ENCODE measurements at regions not wholly inside any gene's neighbourhood (a gene's known extent, or its start where the extent isn't known, plus 50 kb on each side); places are given as distances from the start of the nearest gene placed in this dataset.
"Not testable (repeated sequence)": the region's sequence is repeated elsewhere in the genome, so short reads cannot be mapped to it uniquely, and the experiment has no call there.

DNA sequence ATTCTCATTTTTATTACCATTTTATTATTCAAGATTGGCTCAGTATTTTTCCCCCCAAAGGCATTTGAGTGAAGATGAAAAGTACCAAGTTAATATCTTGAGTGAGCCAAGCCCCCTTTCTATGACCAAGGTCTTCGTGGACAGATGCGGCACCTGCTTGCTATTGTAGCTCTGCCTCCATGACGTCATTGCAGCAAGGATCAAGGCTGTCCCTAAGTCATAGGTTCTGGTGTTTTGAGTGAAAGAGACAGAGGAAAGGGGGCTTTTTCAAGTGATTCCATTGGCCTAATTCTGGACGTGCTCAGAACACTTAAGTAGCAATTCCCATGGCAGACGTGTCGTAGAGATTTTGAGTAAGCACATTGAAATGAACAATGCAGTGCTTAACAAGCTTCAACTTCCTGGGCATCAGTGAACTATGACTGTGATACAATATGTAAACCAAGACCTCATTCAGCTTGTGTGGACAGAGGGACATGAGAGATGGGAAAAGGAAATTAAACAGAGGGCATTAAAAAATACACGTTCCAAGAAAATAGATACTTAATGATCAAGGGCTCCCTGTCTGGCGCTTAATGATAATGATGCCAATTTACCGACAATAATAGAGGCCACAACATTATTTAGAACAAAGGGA is 248.7 kb upstream of the NPVF start:
- no peak overlapping the region for H3K4me2 ChIP-seq (ENCODE audit: low read length)
- no peaks in the 10 kb centered on the region for H4K20me1 ChIP-seq (ENCODE audit: insufficient read depth)
- H3F3A ChIP-seq (ENCODE audit: insufficient read depth, low read length, poor library complexity, severe bottlenecking): no peaks in the 10 kb centered on the region
- H3K9ac ChIP-seq (ENCODE audit: low read length): no peak overlapping the region
- no peak overlapping the region for H3K27ac ChIP-seq (ENCODE audit: low read length)
- H3K27me3 ChIP-seq (ENCODE audit: insufficient read depth, low read depth, low read length): no peaks in the 10 kb centered on the region
- H3K4me3 ChIP-seq (ENCODE audit: low read length): no peak overlapping the region
- H2AFZ ChIP-seq (ENCODE audit: low read depth, low read length): no peak overlapping the region
- no peaks in the 10 kb centered on the region for H3K9me3 ChIP-seq (ENCODE audit: low read length)
- no peaks in the 10 kb centered on the region for H3K36me3 ChIP-seq (ENCODE audit: insufficient read depth, low read length)
- no peaks in the 10 kb centered on the region for H3K79me2 ChIP-seq (replicated peaks; ENCODE audit: insufficient read depth, low read length)
- H3K9me2 ChIP-seq (ENCODE audit: insufficient read depth, low read length): no peaks in the 10 kb centered on the region
- TF ChIP-seq EZH2 (IDR thresholded peaks at IDR 0.05; ENCODE audit: borderline replicate concordance, insufficient read depth, low read length, poor library complexity, severe bottlenecking): no peak
- TF ChIP-seq SMC3 (conservative IDR thresholded peaks at IDR 0.05; ENCODE audit: poor library complexity): no peak
- TF ChIP-seq POLR2AphosphoS5 (IDR thresholded peaks at IDR 0.05): no peak
- TF ChIP-seq RAD21 (conservative IDR thresholded peaks at IDR 0.05): no peak
- TF ChIP-seq MXI1 (conservative IDR thresholded peaks at IDR 0.05; ENCODE audit: poor library complexity, severe bottlenecking): no peak
- TF ChIP-seq, protein P1, sequence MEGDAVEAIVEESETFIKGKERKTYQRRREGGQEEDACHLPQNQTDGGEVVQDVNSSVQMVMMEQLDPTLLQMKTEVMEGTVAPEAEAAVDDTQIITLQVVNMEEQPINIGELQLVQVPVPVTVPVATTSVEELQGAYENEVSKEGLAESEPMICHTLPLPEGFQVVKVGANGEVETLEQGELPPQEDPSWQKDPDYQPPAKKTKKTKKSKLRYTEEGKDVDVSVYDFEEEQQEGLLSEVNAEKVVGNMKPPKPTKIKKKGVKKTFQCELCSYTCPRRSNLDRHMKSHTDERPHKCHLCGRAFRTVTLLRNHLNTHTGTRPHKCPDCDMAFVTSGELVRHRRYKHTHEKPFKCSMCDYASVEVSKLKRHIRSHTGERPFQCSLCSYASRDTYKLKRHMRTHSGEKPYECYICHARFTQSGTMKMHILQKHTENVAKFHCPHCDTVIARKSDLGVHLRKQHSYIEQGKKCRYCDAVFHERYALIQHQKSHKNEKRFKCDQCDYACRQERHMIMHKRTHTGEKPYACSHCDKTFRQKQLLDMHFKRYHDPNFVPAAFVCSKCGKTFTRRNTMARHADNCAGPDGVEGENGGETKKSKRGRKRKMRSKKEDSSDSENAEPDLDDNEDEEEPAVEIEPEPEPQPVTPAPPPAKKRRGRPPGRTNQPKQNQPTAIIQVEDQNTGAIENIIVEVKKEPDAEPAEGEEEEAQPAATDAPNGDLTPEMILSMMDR (IDR thresholded peaks at IDR 0.05; ENCODE audit: poor library complexity, severe bottlenecking): no peak
- TF ChIP-seq EP300 (conservative IDR thresholded peaks at IDR 0.05; ENCODE audit: poor library complexity, severe bottlenecking): no peak
- no peak for TF ChIP-seq TAF1 (IDR thresholded peaks at IDR 0.05; ENCODE audit: low read depth)
- TF ChIP-seq, protein P2, sequence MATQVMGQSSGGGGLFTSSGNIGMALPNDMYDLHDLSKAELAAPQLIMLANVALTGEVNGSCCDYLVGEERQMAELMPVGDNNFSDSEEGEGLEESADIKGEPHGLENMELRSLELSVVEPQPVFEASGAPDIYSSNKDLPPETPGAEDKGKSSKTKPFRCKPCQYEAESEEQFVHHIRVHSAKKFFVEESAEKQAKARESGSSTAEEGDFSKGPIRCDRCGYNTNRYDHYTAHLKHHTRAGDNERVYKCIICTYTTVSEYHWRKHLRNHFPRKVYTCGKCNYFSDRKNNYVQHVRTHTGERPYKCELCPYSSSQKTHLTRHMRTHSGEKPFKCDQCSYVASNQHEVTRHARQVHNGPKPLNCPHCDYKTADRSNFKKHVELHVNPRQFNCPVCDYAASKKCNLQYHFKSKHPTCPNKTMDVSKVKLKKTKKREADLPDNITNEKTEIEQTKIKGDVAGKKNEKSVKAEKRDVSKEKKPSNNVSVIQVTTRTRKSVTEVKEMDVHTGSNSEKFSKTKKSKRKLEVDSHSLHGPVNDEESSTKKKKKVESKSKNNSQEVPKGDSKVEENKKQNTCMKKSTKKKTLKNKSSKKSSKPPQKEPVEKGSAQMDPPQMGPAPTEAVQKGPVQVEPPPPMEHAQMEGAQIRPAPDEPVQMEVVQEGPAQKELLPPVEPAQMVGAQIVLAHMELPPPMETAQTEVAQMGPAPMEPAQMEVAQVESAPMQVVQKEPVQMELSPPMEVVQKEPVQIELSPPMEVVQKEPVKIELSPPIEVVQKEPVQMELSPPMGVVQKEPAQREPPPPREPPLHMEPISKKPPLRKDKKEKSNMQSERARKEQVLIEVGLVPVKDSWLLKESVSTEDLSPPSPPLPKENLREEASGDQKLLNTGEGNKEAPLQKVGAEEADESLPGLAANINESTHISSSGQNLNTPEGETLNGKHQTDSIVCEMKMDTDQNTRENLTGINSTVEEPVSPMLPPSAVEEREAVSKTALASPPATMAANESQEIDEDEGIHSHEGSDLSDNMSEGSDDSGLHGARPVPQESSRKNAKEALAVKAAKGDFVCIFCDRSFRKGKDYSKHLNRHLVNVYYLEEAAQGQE (IDR thresholded peaks at IDR 0.05; ENCODE audit: borderline replicate concordance): no peak

DNA sequence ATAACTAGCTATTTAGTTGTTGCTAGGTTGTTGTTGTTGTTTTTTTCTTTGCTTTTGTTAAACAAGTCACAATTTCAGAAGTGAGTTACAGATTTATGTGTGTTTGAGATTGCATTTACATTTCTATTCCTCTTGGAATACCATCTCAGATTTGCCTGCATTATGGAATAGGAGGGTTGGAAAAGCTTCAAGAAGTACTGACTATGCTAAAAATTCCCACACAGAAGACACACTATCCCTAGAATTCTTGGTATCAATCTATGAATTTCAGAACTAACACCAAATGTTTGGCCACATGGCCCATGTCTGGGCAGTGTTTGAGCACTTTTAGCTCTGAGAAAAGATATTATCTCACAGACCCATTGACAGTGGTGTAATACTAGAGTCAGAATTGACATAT is 249.9 kb upstream of the NPVF start:
- not testable (repeated sequence) for H3K79me2 ChIP-seq (replicated peaks; ENCODE audit: insufficient read depth, low read length); H3K4me3 ChIP-seq (ENCODE audit: low read length); H4K20me1 ChIP-seq (ENCODE audit: insufficient read depth); H3K36me3 ChIP-seq (ENCODE audit: insufficient read depth, low read length); H3K9me2 ChIP-seq (ENCODE audit: insufficient read depth, low read length); H3K9me3 ChIP-seq (ENCODE audit: low read length); H3F3A ChIP-seq (ENCODE audit: insufficient read depth, low read length, poor library complexity, severe bottlenecking); H3K27ac ChIP-seq (ENCODE audit: low read length); H3K4me2 ChIP-seq (ENCODE audit: low read length); H3K27me3 ChIP-seq (ENCODE audit: insufficient read depth, low read depth, low read length); H3K9ac ChIP-seq (ENCODE audit: low read length); H2AFZ ChIP-seq (ENCODE audit: low read depth, low read length)

DNA sequence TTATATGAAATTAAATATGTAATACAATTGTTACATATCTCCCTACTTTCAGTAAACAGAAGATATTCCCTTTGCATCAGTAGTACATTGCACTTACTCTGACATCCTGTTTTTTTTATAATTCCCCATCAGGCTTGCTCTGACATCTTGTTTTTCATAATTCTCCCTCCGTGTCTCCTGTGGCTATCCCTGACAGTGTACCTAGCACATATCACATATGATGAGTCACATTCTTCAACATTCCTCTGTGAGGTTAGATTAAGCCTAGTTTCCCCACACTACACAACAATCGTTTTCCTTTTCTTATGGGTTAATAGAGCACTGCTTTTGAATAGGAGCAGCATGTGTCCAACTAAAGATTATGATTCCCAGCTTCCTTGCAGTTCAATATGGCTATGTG is 250.6 kb upstream of the NPVF start:
- Histone ChIP-seq H4K20me1 (ENCODE audit: insufficient read depth) (no peaks in the 10 kb centered on the region), H2AFZ (ENCODE audit: low read depth, low read length) (no peak overlapping the region), H3K9me3 (ENCODE audit: low read length) (no peaks in the 10 kb centered on the region), H3K9ac (ENCODE audit: low read length) (no peak overlapping the region), H3K36me3 (ENCODE audit: insufficient read depth, low read length) (no peaks in the 10 kb centered on the region), H3K27ac (ENCODE audit: low read length) (no peak overlapping the region), H3K27me3 (ENCODE audit: insufficient read depth, low read depth, low read length) (no peaks in the 10 kb centered on the region), H3K79me2 (replicated peaks; ENCODE audit: insufficient read depth, low read length) (no peaks in the 10 kb centered on the region), H3K4me2 (ENCODE audit: low read length) (no peak overlapping the region), H3F3A (ENCODE audit: insufficient read depth, low read length, poor library complexity, severe bottlenecking) (no peaks in the 10 kb centered on the region), H3K4me3 (ENCODE audit: low read length) (no peak overlapping the region), H3K9me2 (ENCODE audit: insufficient read depth, low read length) (no peaks in the 10 kb centered on the region)
- TF ChIP-seq, protein P2 (IDR thresholded peaks at IDR 0.05; ENCODE audit: borderline replicate concordance): peak; percentile 70
- TF ChIP-seq EP300 (conservative IDR thresholded peaks at IDR 0.05; ENCODE audit: poor library complexity, severe bottlenecking) (peak; percentile 80), SMC3 (conservative IDR thresholded peaks at IDR 0.05; ENCODE audit: poor library complexity) (no peak), MXI1 (conservative IDR thresholded peaks at IDR 0.05; ENCODE audit: poor library complexity, severe bottlenecking) (no peak), POLR2AphosphoS5 (IDR thresholded peaks at IDR 0.05) (peak; percentile 83)

All from neural cell (in vitro differentiated cells).